PC-3 (cell line): ENCODE measurements at regions not wholly inside any gene's neighbourhood (a gene's known extent, or its start where the extent isn't known, plus 50 kb on each side); places are given as distances from the start of the nearest gene placed in this dataset.

ENCODE experiments used
- CTCF ChIP-seq: fragments of 300-600 bp; sonication (generic); conservative IDR thresholded peaks from 2 replicates; pipeline ENCODE4 v1.5.1; 2017; ENCODE audit warnings: antibody characterized with exemption, low read depth, mild to moderate bottlenecking, low read length
- EZH2 ChIP-seq: fragments of 300-600 bp; sonication (generic); IDR thresholded peaks from one replicate; pipeline ENCODE4 v1.6.1; 2017; ENCODE audit warnings: antibody characterized with exemption, mild to moderate bottlenecking, low read length; ENCODE audit not compliant: unreplicated experiment

- TF ChIP-seq CTCF: no peak
- TF ChIP-seq EZH2: no peak
Observed at GRCh38 chr15:37758412-37758811, 176.0 kb upstream of the TMCO5A start.
